ENCODE measurements at regions not wholly inside any gene's neighbourhood (a gene's known extent, or its start where the extent isn't known, plus 50 kb on each side); places are given as distances from the start of the nearest gene placed in this dataset.

GRCh38 chr2:160870729-160871465, 289.3 kb upstream of the TANK start:
- Histone ChIP-seq H3K27me3 (ENCODE audit: control insufficient read depth in 3 of 3, insufficient read depth in 3 of 3, low read length in 3 of 3) (no peaks in the 10 kb centered on the region), H3K27ac (ENCODE audit: low read depth in 1 of 3, low read length in 2 of 3) (no peak overlapping the region), H3K4me3 (ENCODE audit: low read depth in 1 of 3, low read length in 3 of 3) (no peak overlapping the region), H3K36me3 (ENCODE audit: control insufficient read depth in 3 of 3, insufficient read depth in 2 of 3, low read depth in 1 of 3, low read length in 3 of 3) (no peaks in the 10 kb centered on the region), H3K4me1 (ENCODE audit: control insufficient read depth in 3 of 3, insufficient read depth in 2 of 3, low read depth in 1 of 3, low read length in 2 of 3) (no peaks in the 10 kb centered on the region), H3K9me3 (ENCODE audit: control insufficient read depth in 2 of 2, insufficient read depth in 1 of 2, low read depth in 1 of 2, low read length in 1 of 2) (no peaks in the 10 kb centered on the region)
- no peak for DNase-seq
- FAIRE-seq: no peak
- WGBS, 3 donors: 38 to 49% (median 43%) methylated on average over 6 of the region's 6 CpGs

GRCh38 chr2:160871953-160872352, 288.3 kb upstream of the TANK start:
- no peak for FAIRE-seq
- no peak overlapping the region for H3K27ac ChIP-seq (ENCODE audit: low read depth in 1 of 3, low read length in 2 of 3)
- WGBS, 3 donors: 90 to 95% (median 94%) methylated on average over 7 of the region's 7 CpGs

GRCh38 chr2:160876029-160876428, 284.2 kb upstream of the TANK start:
- Histone ChIP-seq H3K9me3 (ENCODE audit: control insufficient read depth in 2 of 2, insufficient read depth in 1 of 2, low read depth in 1 of 2, low read length in 1 of 2) (no peaks in the 10 kb centered on the region), H3K27ac (ENCODE audit: low read depth in 1 of 3, low read length in 2 of 3) (no peak overlapping the region), H3K36me3 (ENCODE audit: control insufficient read depth in 3 of 3, insufficient read depth in 2 of 3, low read depth in 1 of 3, low read length in 3 of 3) (no peaks in the 10 kb centered on the region), H3K4me3 (ENCODE audit: low read depth in 1 of 3, low read length in 3 of 3) (no peak overlapping the region), H3K27me3 (ENCODE audit: control insufficient read depth in 3 of 3, insufficient read depth in 3 of 3, low read length in 3 of 3) (no peaks in the 10 kb centered on the region), H3K4me1 (ENCODE audit: control insufficient read depth in 3 of 3, insufficient read depth in 2 of 3, low read depth in 1 of 3, low read length in 2 of 3) (no peaks in the 10 kb centered on the region)
- WGBS, 3 donors: 92 to 96% (median 92%) methylated on average over 2 of the region's 2 CpGs
- no peak for FAIRE-seq
- DNase-seq: no peak

More at GRCh38 chr2:160871953-160872352, 288.3 kb upstream of the TANK start:
- Histone ChIP-seq H3K27me3 (ENCODE audit: control insufficient read depth in 3 of 3, insufficient read depth in 3 of 3, low read length in 3 of 3) (no peaks in the 10 kb centered on the region), H3K36me3 (ENCODE audit: control insufficient read depth in 3 of 3, insufficient read depth in 2 of 3, low read depth in 1 of 3, low read length in 3 of 3) (no peaks in the 10 kb centered on the region), H3K9me3 (ENCODE audit: control insufficient read depth in 2 of 2, insufficient read depth in 1 of 2, low read depth in 1 of 2, low read length in 1 of 2) (no peaks in the 10 kb centered on the region), H3K4me1 (ENCODE audit: control insufficient read depth in 3 of 3, insufficient read depth in 2 of 3, low read depth in 1 of 3, low read length in 2 of 3) (no peaks in the 10 kb centered on the region), H3K4me3 (ENCODE audit: low read depth in 1 of 3, low read length in 3 of 3) (no peak overlapping the region)
- no peak for DNase-seq

GRCh38 chr2:160876765-160877164, 283.5 kb upstream of the TANK start:
- DNase-seq (no peak), FAIRE-seq (no peak)
- no peaks in the 10 kb centered on the region for H3K27me3 ChIP-seq (ENCODE audit: control insufficient read depth in 3 of 3, insufficient read depth in 3 of 3, low read length in 3 of 3)
- H3K36me3 ChIP-seq (ENCODE audit: control insufficient read depth in 3 of 3, insufficient read depth in 2 of 3, low read depth in 1 of 3, low read length in 3 of 3): no peaks in the 10 kb centered on the region
- H3K9me3 ChIP-seq (ENCODE audit: control insufficient read depth in 2 of 2, insufficient read depth in 1 of 2, low read depth in 1 of 2, low read length in 1 of 2): no peaks in the 10 kb centered on the region
- no peak overlapping the region for H3K27ac ChIP-seq (ENCODE audit: low read depth in 1 of 3, low read length in 2 of 3)
- no peaks in the 10 kb centered on the region for H3K4me1 ChIP-seq (ENCODE audit: control insufficient read depth in 3 of 3, insufficient read depth in 2 of 3, low read depth in 1 of 3, low read length in 2 of 3)
- no peak overlapping the region for H3K4me3 ChIP-seq (ENCODE audit: low read depth in 1 of 3, low read length in 3 of 3)
- WGBS, 3 donors: 77 to 81% (median 81%) methylated on average over 3 of the region's 3 CpGs

GRCh38 chr2:160878618-160879017, 281.6 kb upstream of the TANK start:
- no peak overlapping the region for H3K27ac ChIP-seq (ENCODE audit: low read depth in 1 of 3, low read length in 2 of 3)
- DNase-seq (no peak), FAIRE-seq (no peak)
- no peaks in the 10 kb centered on the region for H3K4me1 ChIP-seq (ENCODE audit: control insufficient read depth in 3 of 3, insufficient read depth in 2 of 3, low read depth in 1 of 3, low read length in 2 of 3)
- no peak overlapping the region for H3K4me3 ChIP-seq (ENCODE audit: low read depth in 1 of 3, low read length in 3 of 3)
- no peaks in the 10 kb centered on the region for H3K36me3 ChIP-seq (ENCODE audit: control insufficient read depth in 3 of 3, insufficient read depth in 2 of 3, low read depth in 1 of 3, low read length in 3 of 3)
- H3K9me3 ChIP-seq (ENCODE audit: control insufficient read depth in 2 of 2, insufficient read depth in 1 of 2, low read depth in 1 of 2, low read length in 1 of 2): no peaks in the 10 kb centered on the region
- H3K27me3 ChIP-seq (ENCODE audit: control insufficient read depth in 3 of 3, insufficient read depth in 3 of 3, low read length in 3 of 3): no peaks in the 10 kb centered on the region

GRCh38 chr2:160882906-160883305, 277.3 kb upstream of the TANK start:
- FAIRE-seq: no peak
- no peaks in the 10 kb centered on the region for H3K36me3 ChIP-seq (ENCODE audit: control insufficient read depth in 3 of 3, insufficient read depth in 2 of 3, low read depth in 1 of 3, low read length in 3 of 3)
- H3K27ac ChIP-seq (ENCODE audit: low read depth in 1 of 3, low read length in 2 of 3): no peak overlapping the region
- H3K4me1 ChIP-seq (ENCODE audit: control insufficient read depth in 3 of 3, insufficient read depth in 2 of 3, low read depth in 1 of 3, low read length in 2 of 3): no peaks in the 10 kb centered on the region
- no peak for DNase-seq
- H3K27me3 ChIP-seq (ENCODE audit: control insufficient read depth in 3 of 3, insufficient read depth in 3 of 3, low read length in 3 of 3): no peaks in the 10 kb centered on the region
- no peak overlapping the region for H3K4me3 ChIP-seq (ENCODE audit: low read depth in 1 of 3, low read length in 3 of 3)
- H3K9me3 ChIP-seq (ENCODE audit: control insufficient read depth in 2 of 2, insufficient read depth in 1 of 2, low read depth in 1 of 2, low read length in 1 of 2): no peaks in the 10 kb centered on the region
- WGBS, 3 donors: 59 to 85% (median 66%) methylated on average over 3 of the region's 3 CpGs

GRCh38 chr2:160884056-160884455, 276.2 kb upstream of the TANK start:
- no peak for DNase-seq
- Histone ChIP-seq H3K27ac (ENCODE audit: low read depth in 1 of 3, low read length in 2 of 3) (no peak overlapping the region), H3K36me3 (ENCODE audit: control insufficient read depth in 3 of 3, insufficient read depth in 2 of 3, low read depth in 1 of 3, low read length in 3 of 3) (no peaks in the 10 kb centered on the region), H3K9me3 (ENCODE audit: control insufficient read depth in 2 of 2, insufficient read depth in 1 of 2, low read depth in 1 of 2, low read length in 1 of 2) (no peaks in the 10 kb centered on the region), H3K4me3 (ENCODE audit: low read depth in 1 of 3, low read length in 3 of 3) (no peak overlapping the region), H3K27me3 (ENCODE audit: control insufficient read depth in 3 of 3, insufficient read depth in 3 of 3, low read length in 3 of 3) (no peaks in the 10 kb centered on the region), H3K4me1 (ENCODE audit: control insufficient read depth in 3 of 3, insufficient read depth in 2 of 3, low read depth in 1 of 3, low read length in 2 of 3) (no peaks in the 10 kb centered on the region)
- FAIRE-seq: no peak
- 81 to 88% (median 87%) methylated on average over 6 of the region's 6 CpGs for WGBS, 3 donors

- Histone ChIP-seq H3K4me1 (ENCODE audit: control insufficient read depth in 3 of 3, insufficient read depth in 2 of 3, low read depth in 1 of 3, low read length in 2 of 3) (no peaks in the 10 kb centered on the region), H3K27ac (ENCODE audit: low read depth in 1 of 3, low read length in 2 of 3) (no peak overlapping the region), H3K36me3 (ENCODE audit: control insufficient read depth in 3 of 3, insufficient read depth in 2 of 3, low read depth in 1 of 3, low read length in 3 of 3) (no peaks in the 10 kb centered on the region), H3K9me3 (ENCODE audit: control insufficient read depth in 2 of 2, insufficient read depth in 1 of 2, low read depth in 1 of 2, low read length in 1 of 2) (no peaks in the 10 kb centered on the region), H3K4me3 (ENCODE audit: low read depth in 1 of 3, low read length in 3 of 3) (no peak overlapping the region), H3K27me3 (ENCODE audit: control insufficient read depth in 3 of 3, insufficient read depth in 3 of 3, low read length in 3 of 3) (no peaks in the 10 kb centered on the region)
- FAIRE-seq (no peak), DNase-seq (no peak)
- WGBS, 3 donors: 83 to 91% (median 89%) methylated on average over 4 of the region's 4 CpGs
Observed at GRCh38 chr2:160889439-160890170, 270.6 kb upstream of the TANK start.
